Fibroblast of skin of abdomen (primary cell): ENCODE measurements at regions not wholly inside any gene's neighbourhood (a gene's known extent, or its start where the extent isn't known, plus 50 kb on each side); places are given as distances from the start of the nearest gene placed in this dataset.
A peak's percentile ranks its signal among the peaks of the same experiment; 100 is the strongest.

ENCODE experiments used
- DNase-seq: peaks from one replicate; pipeline ENCODE4 v3.0.0-alpha.2; 2013

- no peak for DNase-seq
Observed at GRCh38 chr20:24779131-24779530, 169.9 kb upstream of the CST7 start.

DNA sequence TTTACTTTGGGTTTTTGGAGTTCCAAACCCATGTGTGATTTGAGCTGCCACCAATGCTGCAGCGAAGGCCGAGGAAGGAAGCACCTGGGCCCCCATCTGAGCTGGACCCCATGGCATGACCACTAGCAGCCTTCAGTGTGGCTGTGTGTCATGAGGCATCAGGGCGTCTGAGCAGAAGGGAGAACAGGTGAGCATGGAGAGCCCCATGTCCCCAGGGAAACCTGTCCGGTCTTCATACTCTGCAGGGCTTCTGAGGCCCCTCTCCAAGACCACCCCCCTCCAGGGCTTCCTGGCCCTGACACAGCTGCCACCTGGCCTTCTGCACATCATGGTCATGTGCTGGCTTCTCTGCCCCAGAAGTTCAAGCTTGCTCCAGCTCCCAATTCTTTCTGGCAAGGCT, 169.1 kb upstream of the CST7 start:
- DNase-seq, result no peak

- DNase-seq, result no peak
Observed at GRCh38 chr20:24780674-24781417, 168.2 kb upstream of the CST7 start.

DNA sequence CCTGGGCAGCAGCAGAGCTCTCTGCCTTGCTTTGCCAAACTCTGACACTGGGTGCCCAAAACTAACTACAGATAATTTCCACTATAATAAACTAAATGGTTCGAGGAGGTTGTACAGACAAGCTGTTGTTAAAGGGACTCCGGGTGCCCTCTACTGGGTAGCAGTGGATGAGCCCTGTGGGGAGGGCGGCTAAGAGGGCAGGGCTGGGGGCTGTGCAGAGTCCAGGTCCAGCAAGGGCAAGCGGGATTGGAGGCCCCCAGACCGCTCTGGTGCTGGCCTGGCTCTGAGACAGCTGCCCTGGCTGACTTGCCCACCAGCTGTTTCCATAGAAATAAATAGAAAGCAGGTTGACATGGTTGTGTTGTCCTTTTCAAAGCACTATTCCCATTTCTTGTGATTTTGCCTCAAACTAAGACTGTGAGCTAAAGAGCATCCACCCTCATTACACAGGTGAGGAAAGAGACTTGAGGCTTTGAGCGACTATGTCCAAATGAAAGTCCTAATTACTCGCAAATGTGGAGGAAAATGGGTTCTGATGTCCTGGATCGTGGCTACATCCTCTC, 167.6 kb upstream of the CST7 start:
- peak; percentile 40 for DNase-seq

GRCh38 chr20:24782301-24782700, 166.8 kb upstream of the CST7 start:
- DNase-seq, result no peak

DNA sequence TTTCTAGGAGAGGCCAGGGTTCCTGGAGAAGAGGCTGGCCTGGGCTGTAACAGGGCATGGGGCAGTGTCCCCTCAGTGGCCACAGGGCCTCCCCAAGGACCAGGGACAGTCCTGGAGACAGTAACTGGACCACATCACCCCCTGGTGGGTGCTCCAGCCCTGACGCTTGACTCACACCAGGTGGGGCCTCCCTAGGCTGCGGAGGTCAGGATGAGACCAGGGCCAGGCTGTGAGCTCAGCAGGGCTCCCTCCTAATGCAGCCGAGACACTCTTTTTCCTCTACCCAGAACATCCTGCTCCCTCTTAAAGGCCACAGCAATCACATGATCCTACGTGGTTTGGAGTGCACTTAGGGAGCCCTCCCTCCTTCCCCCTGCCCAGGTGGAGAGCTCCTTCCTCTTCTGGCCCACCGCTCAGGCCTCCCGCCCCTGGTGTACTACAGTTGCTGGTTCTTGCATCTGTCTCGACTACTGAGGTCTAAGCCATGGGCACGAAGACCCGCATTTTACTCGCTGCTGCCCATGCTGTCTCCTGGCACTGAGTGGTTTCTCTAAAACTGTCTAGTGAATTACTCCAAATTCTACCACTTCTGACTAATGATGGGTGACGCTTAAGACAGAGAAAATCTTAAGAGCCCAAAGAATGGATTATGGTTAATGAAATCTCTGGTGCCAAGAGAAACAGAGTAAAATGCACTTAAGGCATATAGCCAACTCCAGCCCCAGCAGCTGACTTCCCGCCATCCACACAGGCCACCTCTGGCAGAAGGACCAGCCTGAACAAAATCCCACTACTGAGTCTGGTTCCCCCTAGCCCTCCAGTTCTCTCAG, 166.1 kb upstream of the CST7 start:
- no peak for DNase-seq

DNA sequence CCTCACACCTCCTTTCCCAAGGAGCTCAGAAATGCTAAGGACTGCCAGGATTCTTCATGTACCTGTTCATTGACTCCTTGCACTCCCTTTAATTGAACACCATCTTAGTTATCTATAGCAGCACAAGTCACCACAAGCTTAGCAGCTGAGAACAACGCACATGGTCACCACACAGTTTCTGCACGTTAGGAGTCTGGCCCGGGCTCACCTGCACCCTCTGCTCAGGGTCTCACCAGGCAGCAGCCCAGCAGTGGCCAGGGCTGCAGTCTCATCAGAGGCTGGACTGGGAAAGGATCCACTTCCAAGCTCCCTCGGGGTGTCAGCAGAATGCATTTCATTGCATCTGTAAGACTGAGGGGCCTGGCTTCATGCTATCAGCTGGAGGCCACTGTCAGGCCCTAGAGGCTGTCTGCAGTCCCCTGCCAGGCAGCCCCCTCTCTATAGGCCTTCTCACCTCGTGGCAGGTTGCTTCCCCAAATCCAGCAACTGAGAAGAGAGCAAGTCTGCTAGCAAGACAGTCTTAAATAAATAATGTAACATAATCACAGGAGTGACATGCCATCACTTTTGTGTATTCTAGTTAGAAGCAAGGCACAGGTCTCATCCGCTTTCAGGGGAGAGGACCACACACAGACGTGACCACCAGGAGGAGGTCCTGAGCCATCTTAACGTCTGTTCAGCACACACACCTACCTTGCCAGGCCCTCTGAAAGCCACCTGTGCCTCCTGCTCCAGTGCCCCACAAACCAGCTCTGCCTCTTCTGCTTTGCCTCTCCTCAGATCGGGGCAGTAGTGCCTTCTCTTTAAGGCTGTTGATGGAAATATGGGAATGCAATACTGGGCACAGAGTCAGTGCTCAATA, 165.2 kb upstream of the CST7 start:
- no peak for DNase-seq

GRCh38 chr20:24784607-24785006, 164.5 kb upstream of the CST7 start:
- no peak for DNase-seq

DNA sequence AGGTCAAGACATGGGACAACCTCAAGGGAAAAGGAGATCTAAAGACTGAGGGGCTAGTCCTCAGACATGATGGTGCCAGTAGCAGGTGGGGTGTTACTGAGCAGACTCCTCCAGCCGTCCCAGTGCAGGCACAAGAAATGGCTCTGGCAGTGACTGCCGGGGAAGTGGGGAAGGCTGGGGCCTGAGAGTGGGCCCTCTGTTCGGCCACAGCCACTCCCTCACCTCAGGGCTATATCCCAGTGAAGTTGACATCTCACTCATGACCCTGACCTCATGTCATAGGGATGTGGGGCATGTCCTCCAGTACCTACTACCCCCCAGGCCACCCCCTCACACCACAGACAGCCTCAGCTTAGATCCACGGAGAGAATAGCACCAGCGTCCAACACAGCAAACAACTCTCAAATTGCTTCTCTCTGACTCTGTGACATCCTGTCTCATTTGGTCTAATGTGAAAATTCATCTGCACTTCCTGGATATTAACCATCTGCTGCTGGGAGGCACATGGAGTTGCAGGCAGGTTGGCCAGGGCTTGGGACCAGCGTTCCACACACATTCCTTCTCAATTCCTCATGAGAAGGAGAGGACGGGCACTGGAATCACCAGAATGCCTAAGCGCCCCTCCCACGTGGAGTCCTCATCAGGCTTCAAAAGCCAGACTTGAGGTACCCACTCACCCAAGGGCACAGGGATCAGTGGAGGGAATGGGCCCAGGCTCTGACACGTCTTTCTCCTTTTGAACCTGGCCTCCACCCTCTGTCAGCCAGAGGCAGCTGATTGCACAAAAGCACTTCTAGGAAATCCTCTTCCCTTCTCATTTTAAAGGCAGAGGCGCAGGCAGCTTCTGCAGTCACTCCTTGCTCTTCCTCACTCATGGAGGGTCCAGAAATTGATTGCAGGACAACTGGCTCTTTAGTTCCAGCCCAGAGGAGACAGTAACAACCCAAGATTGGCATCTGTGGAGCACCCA, 163.6 kb upstream of the CST7 start:
- peak; percentile 86 for DNase-seq

DNA sequence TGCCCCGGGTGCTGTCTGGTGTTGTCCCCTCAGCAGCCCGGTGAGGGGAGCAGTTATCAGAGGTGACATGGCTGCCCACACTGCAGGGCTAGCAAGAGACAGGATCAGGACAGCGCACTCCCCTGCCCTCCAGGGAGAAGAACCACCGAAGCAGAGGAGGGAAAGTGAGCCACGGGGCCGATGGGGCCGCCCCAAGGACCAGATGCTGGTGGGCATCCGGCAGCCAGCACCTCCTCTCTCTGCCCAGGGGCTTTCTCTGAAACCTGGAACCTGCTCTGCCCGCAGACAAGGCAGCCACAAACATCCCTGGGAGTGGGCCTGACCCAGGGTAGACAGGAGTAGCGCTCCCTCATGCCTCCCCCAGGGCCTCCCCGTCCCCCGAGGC, 163.0 kb upstream of the CST7 start:
- DNase-seq, result no peak

DNA sequence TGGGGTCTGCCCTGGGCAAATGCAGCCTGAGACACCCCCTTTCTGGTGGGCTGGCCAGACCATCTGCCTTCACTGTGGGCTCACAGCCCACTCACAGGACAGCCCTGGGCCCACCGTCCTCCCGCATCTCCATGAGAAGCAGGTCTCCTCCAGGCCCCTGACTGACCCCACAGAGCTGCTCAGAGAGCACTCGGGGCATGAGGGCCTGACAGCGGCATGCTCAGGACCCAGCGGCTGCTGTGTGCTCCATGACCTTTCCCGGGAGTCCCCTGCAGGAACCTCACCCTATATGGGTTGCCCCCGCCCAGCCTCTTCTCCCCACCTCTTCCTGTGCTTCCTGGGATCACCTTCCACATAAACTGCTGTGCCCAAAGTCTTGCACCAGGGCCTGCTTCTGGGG, 162.4 kb upstream of the CST7 start:
- DNase-seq, result no peak

DNA sequence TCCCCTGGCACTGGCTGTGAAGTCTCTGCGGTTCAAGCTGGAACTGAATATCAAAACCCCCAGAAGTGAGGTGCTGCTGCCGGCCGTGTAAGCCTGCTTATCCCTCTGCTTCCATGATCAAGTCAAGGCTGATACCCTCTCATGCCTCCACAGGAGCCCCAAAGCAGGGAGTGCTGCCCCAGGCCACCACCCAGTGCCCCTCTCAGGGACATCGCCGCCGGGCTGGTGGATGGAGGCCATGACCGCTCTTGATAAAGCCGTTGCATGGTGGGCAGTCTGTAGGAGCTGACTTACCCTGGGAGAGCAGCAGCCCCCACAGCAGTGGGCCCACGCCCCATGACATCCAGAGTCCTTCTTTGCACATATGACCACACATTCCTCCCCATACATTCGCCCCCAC, 162.0 kb upstream of the CST7 start:
- DNase-seq, result no peak

DNA sequence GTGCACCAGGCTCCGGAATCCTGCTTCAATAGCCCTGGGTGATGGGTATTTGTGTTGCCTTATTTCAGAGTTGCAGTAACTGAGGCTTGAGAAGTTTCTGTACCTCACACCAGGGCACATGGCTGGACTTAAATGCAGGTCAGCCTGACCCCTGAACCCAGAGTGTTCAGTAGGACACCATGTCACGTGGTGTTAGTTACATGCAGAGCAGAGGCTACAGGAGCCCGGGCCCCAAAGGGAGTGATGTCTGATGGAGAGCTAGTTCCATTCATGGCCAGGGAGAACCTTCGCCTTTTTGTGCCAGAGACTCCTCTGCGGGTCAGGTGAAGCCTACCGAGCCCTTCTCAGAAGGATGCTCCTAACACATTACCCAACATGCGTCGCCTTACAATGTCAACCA, 161.4 kb upstream of the CST7 start:
- DNase-seq, result no peak

DNA sequence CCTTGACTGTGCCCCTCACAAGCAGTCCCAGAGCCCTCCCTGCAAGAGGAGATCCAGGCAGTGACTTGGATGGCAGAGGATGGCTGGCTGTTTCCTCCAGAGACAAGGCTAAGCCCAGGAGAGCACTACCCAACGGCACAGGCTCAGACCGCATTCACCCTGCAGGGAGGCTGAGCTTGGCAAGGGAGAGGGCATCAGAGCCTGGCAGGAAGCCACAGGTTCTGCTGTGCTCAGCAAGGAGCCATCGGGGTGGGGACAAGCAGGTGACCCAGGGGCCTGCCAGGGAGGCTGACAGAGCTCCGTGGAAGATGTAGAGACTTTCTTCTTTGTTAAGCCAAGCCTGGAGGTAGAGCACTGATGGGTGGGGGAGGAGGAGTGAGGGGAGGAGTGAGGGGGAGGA, 159.2 kb upstream of the CST7 start:
- no peak for DNase-seq

GRCh38 chr20:24790746-24791283, 158.3 kb upstream of the CST7 start:
- no peak for DNase-seq

DNA sequence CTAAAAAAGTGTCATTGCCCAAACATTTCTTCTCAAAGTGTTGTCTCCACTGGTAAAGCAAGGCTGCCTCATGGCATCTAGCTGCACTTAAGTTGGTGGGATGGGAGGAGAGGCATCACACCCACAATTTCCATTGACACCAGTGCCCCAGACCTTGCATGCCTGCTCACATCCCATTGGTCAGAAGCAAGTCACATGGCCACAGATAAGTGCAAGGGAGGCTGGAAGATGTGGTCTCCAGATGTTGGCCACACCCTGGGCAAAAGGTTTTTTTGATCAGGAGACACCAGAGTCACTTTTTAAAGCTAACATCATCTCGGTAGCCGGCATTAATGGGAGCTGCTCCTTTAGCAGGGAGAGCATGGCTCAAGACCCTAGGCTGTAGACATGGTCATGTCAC, 157.1 kb upstream of the CST7 start:
- no peak for DNase-seq

DNA sequence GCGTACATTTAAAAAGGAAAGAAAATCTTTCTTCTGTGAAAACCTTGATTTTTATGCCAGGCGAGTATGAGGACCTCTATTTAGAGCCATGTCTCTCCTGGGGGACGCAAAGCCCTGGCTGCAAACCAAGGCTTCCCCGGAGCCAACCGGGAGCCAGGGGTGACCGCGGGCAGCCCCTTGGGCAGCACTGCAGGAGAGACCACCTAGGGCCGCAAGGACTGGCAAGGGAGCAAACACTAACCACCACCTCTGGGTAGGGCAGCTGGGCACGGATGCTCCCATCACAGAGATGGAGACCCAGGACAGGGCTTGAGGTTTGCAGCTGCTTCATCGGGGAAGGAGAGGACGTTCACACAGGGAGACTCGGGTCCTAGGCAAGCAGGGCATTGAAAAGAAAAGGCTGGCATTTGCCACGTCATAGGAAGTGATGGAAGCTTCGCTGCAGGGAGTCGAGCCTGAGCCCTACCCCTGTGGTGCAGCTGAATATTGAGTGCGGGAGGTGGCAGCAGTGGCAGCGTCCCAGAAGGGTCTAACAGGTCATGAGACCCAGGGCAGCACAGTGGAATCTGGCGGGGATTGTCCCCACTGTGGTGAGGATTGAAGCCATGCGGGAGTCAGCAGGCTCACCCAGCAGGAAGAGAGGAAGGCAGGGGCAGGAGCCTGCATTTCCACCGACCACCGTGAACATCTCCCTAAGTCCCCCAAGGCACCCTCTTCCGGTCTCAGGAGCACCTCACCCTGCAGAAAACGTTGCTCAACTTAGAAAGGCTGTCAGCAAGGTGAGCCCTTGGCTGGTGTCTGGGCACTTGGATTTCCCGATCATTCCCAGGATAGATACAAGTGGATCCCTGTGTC, 156.2 kb upstream of the CST7 start:
- no peak for DNase-seq

- DNase-seq, result peak; percentile 33
Observed at GRCh38 chr20:24795436-24795835, 153.6 kb upstream of the CST7 start.

DNA sequence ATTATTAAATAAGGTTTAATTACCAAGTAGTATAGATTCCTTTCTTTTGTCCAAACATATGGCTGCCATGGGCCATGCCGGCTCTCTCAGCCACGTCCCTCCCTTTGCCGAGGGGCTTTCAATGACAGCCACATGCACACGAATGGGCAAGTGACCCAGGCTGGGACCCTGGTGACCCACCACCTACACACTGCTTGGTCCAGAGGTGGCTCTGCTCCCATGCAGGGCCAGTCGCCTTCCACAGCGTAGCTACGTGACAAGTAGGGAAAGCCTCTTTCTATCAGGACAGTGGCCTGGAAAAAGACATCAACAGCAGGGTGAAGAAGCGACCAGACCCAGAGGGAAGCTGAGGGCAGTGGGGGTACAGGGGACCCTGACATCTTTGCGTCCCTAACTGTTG, 152.8 kb upstream of the CST7 start:
- no peak for DNase-seq

- no peak for DNase-seq
Observed at GRCh38 chr20:24797113-24797512, 152.0 kb upstream of the CST7 start.
